ENCODE measurements at regions not wholly inside any gene's neighbourhood (a gene's known extent, or its start where the extent isn't known, plus 50 kb on each side); places are given as distances from the start of the nearest gene placed in this dataset.
"Not testable (repeated sequence)": the region's sequence is repeated elsewhere in the genome, so short reads cannot be mapped to it uniquely, and the experiment has no call there.

DNA sequence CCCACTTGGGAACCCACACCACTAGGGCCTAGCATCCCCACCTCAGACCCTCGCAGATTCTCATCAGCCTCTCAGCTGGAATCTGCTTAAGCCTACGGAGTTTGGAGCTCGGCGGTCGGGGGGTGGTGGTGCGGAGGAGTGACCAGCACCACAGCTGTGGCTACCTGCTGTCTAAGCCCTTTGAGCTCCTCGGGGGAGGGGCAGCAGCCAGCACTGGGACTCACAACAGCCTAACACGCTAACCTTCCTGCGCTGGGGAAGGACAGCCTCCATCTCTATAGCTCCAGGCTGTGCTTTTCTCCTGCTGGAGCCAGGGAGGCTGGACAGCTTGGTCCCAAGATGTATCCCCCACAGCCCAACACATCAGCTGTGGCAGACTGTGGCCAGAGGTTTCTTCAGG, 281.5 kb downstream of the USP46 start:
- TF ChIP-seq, protein P1, sequence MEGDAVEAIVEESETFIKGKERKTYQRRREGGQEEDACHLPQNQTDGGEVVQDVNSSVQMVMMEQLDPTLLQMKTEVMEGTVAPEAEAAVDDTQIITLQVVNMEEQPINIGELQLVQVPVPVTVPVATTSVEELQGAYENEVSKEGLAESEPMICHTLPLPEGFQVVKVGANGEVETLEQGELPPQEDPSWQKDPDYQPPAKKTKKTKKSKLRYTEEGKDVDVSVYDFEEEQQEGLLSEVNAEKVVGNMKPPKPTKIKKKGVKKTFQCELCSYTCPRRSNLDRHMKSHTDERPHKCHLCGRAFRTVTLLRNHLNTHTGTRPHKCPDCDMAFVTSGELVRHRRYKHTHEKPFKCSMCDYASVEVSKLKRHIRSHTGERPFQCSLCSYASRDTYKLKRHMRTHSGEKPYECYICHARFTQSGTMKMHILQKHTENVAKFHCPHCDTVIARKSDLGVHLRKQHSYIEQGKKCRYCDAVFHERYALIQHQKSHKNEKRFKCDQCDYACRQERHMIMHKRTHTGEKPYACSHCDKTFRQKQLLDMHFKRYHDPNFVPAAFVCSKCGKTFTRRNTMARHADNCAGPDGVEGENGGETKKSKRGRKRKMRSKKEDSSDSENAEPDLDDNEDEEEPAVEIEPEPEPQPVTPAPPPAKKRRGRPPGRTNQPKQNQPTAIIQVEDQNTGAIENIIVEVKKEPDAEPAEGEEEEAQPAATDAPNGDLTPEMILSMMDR (IDR thresholded peaks at IDR 0.05; ENCODE audit: low read depth, low read length), result no peak
- H3K4me3 ChIP-seq (ENCODE audit: low read depth, low read length), result no peak overlapping the region

DNA sequence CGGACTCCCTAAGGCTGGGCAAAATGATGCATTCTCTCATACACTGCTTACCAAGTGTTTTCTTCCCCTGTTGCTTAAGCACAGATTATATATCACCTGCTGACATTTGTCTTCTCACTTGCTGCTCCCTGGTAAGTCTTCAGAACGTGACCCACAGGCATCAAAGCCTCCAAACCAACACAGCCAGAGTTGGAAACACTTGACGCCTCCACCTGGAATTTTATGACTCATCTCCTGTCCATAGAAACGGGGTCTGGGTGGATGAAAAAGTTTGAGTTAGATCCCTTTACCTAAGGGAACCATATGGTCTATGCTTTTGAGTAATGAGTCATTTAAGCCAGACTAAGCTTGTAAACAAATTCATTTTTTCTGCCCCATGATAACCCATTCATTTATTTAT, 251.6 kb downstream of the USP46 start:
- no peak overlapping the region for H3K4me3 ChIP-seq (ENCODE audit: low read depth, low read length)
- TF ChIP-seq, protein P1 (IDR thresholded peaks at IDR 0.05; ENCODE audit: low read depth, low read length), result no peak

DNA sequence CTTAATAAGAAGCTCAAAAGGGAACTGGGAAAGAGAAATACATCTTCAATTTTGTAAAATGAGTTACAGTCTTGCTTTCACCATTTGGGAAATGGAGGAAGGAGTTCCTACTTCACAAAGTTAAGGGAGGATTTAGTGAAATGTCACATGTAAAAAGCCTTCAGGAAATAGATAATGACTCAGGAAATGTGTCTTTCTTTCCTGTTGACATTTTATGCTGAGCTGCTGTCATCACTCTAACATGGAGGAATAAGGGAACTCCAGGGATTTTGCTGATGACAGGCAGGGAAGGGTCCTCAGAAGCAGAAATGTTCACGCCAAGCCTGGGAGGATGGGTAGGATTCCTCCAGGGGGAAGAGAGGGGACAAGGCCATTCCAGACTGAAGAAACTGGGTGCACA, 251.1 kb downstream of the USP46 start:
- TF ChIP-seq, protein P1 (IDR thresholded peaks at IDR 0.05; ENCODE audit: low read depth, low read length), result no peak
- no peak overlapping the region for H3K4me3 ChIP-seq (ENCODE audit: low read depth, low read length)

DNA sequence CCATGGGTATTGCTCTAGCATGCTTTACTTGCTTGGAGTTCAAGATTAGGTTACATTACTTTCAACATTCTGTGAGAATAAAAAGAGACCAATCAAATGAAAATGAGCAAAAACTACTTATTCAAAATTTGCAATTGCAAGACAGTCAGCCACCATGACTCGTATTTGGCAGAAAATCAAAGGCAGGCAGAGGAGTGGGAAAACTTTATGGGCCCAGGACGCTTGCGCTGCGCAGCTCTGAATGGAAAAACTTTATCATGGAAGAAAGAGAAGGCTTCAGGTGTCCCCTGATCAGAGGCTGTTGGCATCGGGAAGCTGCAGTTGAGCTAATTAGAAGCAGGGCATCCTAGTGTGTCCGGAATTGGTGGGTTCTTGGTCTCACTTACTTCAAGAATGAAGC, 250.6 kb downstream of the USP46 start:
- TF ChIP-seq, protein P1 (IDR thresholded peaks at IDR 0.05; ENCODE audit: low read depth, low read length), result no peak
- no peak overlapping the region for H3K4me3 ChIP-seq (ENCODE audit: low read depth, low read length)

DNA sequence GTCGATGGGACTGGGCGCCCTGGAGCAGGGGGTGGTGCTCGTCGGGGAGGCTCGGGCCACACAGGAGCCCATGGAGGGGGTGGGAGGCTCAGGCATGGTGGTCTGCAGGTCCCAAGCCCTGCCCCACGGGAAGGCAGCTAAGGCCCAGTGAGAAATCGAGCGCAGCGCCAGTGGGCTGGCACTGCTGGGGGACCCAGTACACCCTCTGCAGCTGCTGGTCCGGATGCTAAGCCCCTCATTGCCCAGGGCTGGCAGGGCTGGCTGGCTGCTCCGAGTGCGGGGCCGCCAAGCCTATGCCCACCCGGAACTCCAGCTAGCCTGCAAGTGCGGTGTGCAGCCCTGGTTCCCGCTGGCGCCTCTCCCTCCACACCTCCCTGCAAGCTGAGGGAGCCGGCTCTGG, 249.3 kb downstream of the USP46 start:
- H3K4me3 ChIP-seq (ENCODE audit: low read depth, low read length), result not testable (repeated sequence)

DNA sequence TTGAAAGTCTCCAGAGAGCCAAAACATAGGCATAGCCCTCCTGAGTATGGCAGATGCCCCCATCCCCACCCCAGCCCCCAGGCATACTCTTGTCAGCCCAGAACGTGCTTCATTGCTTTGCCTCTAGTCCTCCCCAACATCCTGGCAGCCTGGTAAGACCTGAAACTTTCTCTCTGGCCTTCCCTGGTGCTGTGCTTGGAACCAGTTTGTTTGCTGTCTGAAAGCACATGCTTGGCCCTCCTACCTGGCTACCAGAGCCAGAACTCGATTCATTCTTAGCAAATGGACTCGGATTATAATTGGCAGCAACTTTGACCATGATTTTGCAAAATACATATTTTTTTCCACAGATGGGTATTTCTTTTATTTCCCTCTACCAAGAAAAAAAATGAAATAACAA, 248.1 kb downstream of the USP46 start:
- TF ChIP-seq, protein P1 (IDR thresholded peaks at IDR 0.05; ENCODE audit: low read depth, low read length), result no peak
- no peak overlapping the region for H3K4me3 ChIP-seq (ENCODE audit: low read depth, low read length)

DNA sequence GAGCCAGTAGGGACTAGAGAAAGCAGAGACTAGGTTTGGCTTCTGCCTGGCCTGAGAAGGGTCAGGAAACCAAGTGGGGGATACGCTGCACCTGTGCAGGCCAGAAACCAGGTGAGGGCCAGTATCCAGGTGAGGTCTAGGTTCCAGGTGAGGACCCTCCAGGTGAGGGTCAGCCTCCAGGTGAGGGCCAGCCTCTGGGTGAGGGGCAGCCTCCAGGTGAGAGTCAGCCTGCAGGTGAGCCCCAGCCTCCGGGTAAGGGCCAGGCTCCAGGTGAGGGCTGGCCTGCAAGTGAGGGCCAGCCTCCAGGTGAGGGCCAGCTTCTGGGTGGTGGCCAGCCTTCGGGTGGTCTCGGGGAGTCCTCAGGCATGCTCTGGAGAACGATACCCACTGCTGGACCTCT, 238.8 kb downstream of the USP46 start:
- no peak overlapping the region for H3K4me3 ChIP-seq (ENCODE audit: low read depth, low read length)
- TF ChIP-seq, protein P1 (IDR thresholded peaks at IDR 0.05; ENCODE audit: low read depth, low read length), result no peak

DNA sequence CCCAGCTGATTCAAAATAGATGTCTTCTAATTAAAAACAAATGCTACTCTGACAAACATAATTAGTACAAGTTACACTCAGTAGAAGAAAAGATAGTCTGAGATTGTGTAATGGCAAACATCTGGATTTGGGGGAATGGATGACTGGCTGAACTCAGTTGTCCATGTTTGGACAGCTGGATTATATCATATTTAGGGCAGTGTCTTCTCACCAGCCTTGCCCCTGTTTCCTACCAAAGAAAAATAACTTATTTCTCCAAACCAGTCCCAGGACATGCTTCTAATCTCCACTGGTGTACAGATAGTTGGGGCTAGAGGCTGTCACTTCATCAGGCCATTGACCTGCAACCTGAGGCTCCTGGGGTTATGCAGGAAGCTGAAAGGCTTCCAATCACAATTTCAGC, 237.3 kb downstream of the USP46 start:
- TF ChIP-seq, protein P1 (IDR thresholded peaks at IDR 0.05; ENCODE audit: low read depth, low read length), result no peak
- no peak overlapping the region for H3K4me3 ChIP-seq (ENCODE audit: low read depth, low read length)

Data from WI38 (cell line).